IMR-90 (cell line): ENCODE measurements at regions not wholly inside any gene's neighbourhood (a gene's known extent, or its start where the extent isn't known, plus 50 kb on each side); places are given as distances from the start of the nearest gene placed in this dataset.
A peak's percentile ranks its signal among the peaks of the same experiment; 100 is the strongest.

Experiments
- ATAC-seq: fragments of 200-7000 bp; cut with Tn5 transposase; 2 replicates; pipeline ENCODE4 v1.9.1; 2020; ENCODE audit warnings: low read depth, mild to moderate bottlenecking, moderate library complexity
- BruUV-seq: library from RNA; stranded (reverse); fragments of 400-500 nt; replicated peaks from 2 replicates; lab custom pipeline; 2021; lab: Mats Ljungman, UMichigan
- CTCF ChIA-PET: fragments of 300-600 bp; formaldehyde crosslinking; extraction: SDS; loops from one replicate; lab custom pipeline; 2021; ENCODE audit warnings: antibody characterized with exemption; lab: Yijun Ruan, JAX
- POLR2A ChIA-PET: fragments of 300-600 bp; sonication (Branson Sonifier 250); formaldehyde crosslinking; loops from one replicate; lab custom pipeline; 2022; ENCODE audit warnings: antibody characterized with exemption; ENCODE audit not compliant: unreplicated experiment; lab: Charles Lee
- DNase-seq: peaks from one replicate; pipeline ENCODE4 v3.0.0; 2013
- H2AFZ ChIP-seq: replicated peaks from 2 replicates; pipeline ENCODE3; 2013; ENCODE audit warnings: low read length, mild to moderate bottlenecking; ENCODE audit not compliant: poor library complexity
- H2AK5ac ChIP-seq: 2 replicates; pipeline ENCODE4 v1.6.1; 2013; ENCODE audit warnings: low read depth, low read length, inconsistent platforms
- H2AK9ac ChIP-seq: replicated peaks from 2 replicates; pipeline ENCODE3; 2013; ENCODE audit warnings: mild to moderate bottlenecking, low read depth, low read length, moderate library complexity; ENCODE audit not compliant: poor library complexity
- H2BK120ac ChIP-seq: 2 replicates; pipeline ENCODE4 v1.6.1; 2013; ENCODE audit warnings: low read depth, low read length, inconsistent platforms
- H2BK15ac ChIP-seq: 3 replicates; pipeline ENCODE4 v1.6.1; 2013; ENCODE audit warnings: low read depth, low read length, inconsistent platforms
- H2BK20ac ChIP-seq: 2 replicates; pipeline ENCODE4 v1.6.1; 2013; ENCODE audit warnings: low read depth, mild to moderate bottlenecking, inconsistent platforms, low read length, moderate library complexity
- H2BK5ac ChIP-seq: 2 replicates; pipeline ENCODE4 v1.6.1; 2013; ENCODE audit warnings: mild to moderate bottlenecking, low read depth, low read length, inconsistent platforms; ENCODE audit not compliant: poor library complexity, severe bottlenecking
- H3K14ac ChIP-seq: replicated peaks from 2 replicates; pipeline ENCODE4 v1.6.1; 2013; ENCODE audit warnings: low read depth, low read length, inconsistent platforms
- H3K18ac ChIP-seq: 2 replicates; pipeline ENCODE4 v1.6.1; 2013; ENCODE audit warnings: low read depth, low read length, control low read depth
- H3K23ac ChIP-seq: 2 replicates; pipeline ENCODE4 v1.6.1; 2013; ENCODE audit warnings: low read depth, low read length, inconsistent platforms
- H3K27ac ChIP-seq: 2 replicates; pipeline ENCODE4 v1.5.1; 2013; ENCODE audit warnings: mild to moderate bottlenecking, control low read depth, low read length; ENCODE audit not compliant: insufficient read depth
- H3K27me3 ChIP-seq: 2 replicates; pipeline ENCODE4 v1.6.1; 2013; ENCODE audit warnings: low read length; ENCODE audit not compliant: control insufficient read depth, insufficient read depth
- H3K36me3 ChIP-seq: 2 replicates; pipeline ENCODE4 v1.6.1; 2013; ENCODE audit warnings: low read length, mixed read lengths; ENCODE audit not compliant: control insufficient read depth, insufficient read depth
- H3K4ac ChIP-seq: 2 replicates; pipeline ENCODE4 v1.6.1; 2013; ENCODE audit warnings: low read depth, low read length, inconsistent platforms
- H3K4me1 ChIP-seq: 2 replicates; pipeline ENCODE4 v1.6.1; 2013; ENCODE audit warnings: low read length, mixed read lengths; ENCODE audit not compliant: control insufficient read depth, insufficient read depth
- H3K4me2 ChIP-seq: 2 replicates; pipeline ENCODE4 v1.6.1; 2013; ENCODE audit warnings: low read depth, mild to moderate bottlenecking, control low read depth, low read length, moderate library complexity
- H3K4me3 ChIP-seq: 2 replicates; pipeline ENCODE4 v1.5.1; 2013; ENCODE audit warnings: low read depth, mild to moderate bottlenecking, control low read depth, low read length, moderate library complexity; ENCODE audit not compliant: insufficient read depth
- H3K56ac ChIP-seq: 2 replicates; pipeline ENCODE4 v1.6.1; 2013; ENCODE audit warnings: low read length, inconsistent platforms; ENCODE audit not compliant: insufficient read depth; ENCODE audit errors: extremely low read depth
- H3K79me1 ChIP-seq, 2 experiments: 2 replicates each; pipeline ENCODE4 v1.6.1; 2013; ENCODE audit warnings: low read length in 2 of 2, inconsistent platforms in 1 of 2, low read depth in 1 of 2
- H3K9ac ChIP-seq: 2 replicates; pipeline ENCODE4 v1.6.1; 2013; ENCODE audit warnings: low read depth, low read length, control low read depth
- H3K9me1 ChIP-seq: 2 replicates; pipeline ENCODE4 v1.6.1; 2013; ENCODE audit warnings: low read length, inconsistent platforms; ENCODE audit not compliant: insufficient read depth
- H3K9me3 ChIP-seq: 2 replicates; pipeline ENCODE4 v1.6.1; 2013; ENCODE audit warnings: low read length; ENCODE audit not compliant: control insufficient read depth, insufficient read depth
- H4K20me1 ChIP-seq: 2 replicates; pipeline ENCODE4 v1.6.1; 2013; ENCODE audit warnings: low read length, inconsistent platforms; ENCODE audit not compliant: insufficient read depth
- H4K5ac ChIP-seq: 2 replicates; pipeline ENCODE4 v1.6.1; 2013; ENCODE audit warnings: mild to moderate bottlenecking, low read depth, low read length, control low read depth
- H4K8ac ChIP-seq, 2 experiments: 2 replicates each; pipeline ENCODE4 v1.6.1; 2013; ENCODE audit warnings: low read depth in 2 of 2, low read length in 2 of 2, control low read depth in 1 of 2, inconsistent platforms in 1 of 2
- H4K91ac ChIP-seq: 2 replicates; pipeline ENCODE4 v1.6.1; 2013; ENCODE audit warnings: low read depth, low read length, inconsistent platforms; ENCODE audit not compliant: insufficient read depth
- MAFK ChIP-seq: IDR thresholded peaks from 2 replicates; pipeline ENCODE4 v1.6.1; 2012; ENCODE audit warnings: low read depth, low read length, improper control_type of control experiment
- RAD21 ChIP-seq: IDR thresholded peaks from 2 replicates; pipeline ENCODE4 v1.6.1; 2012; ENCODE audit warnings: low read length, improper control_type of control experiment
- WGBS, 2 experiments: methylation state at CpG; one replicate each; pipeline versions ENCODE4 v1.1.5 to v1.1.7; 2013; ENCODE audit warnings: missing lambda C conversion rate in 2 of 2; ENCODE audit not compliant: insufficient read length in 1 of 2; ENCODE audit errors: extremely low coverage in 2 of 2; 5-methylcytosine and 5-hydroxymethylcytosine counted together
- dilution Hi-C: fragments of 300-500 bp; cut with HindIII; formaldehyde crosslinking; loops from one replicate; pipeline ENCODE4 v1.14.3; 2018; ENCODE audit warnings: low sequenced_read_pairs; ENCODE audit not compliant: unreplicated experiment
- in situ Hi-C: fragments of 300-500 bp; cut with MboI; formaldehyde crosslinking; loops from 3 replicates; pipeline ENCODE4 v1.14.3; 2019; ENCODE audit warnings: low sequenced_read_pairs, inconsistent platforms, mixed read lengths
- intact Hi-C: fragments of 100-400 bp; cut with micrococcal nuclease; formaldehyde crosslinking; loops from 2 replicates; pipeline ENCODE4 v1.10.0; 2022

GRCh38 chr4:162650166-162650565 is 486.4 kb upstream of the FSTL5 start:
- WGBS, 2 experiments: no CpG with 5 or more reads among the region's 1 CpG
- Histone ChIP-seq H3K9ac (no peak overlapping the region), H3K4me2 (no peak overlapping the region), H3K4me3 (no peak overlapping the region), H3K27ac (no peak overlapping the region), H3K23ac (no peak overlapping the region), H2BK120ac (no peak overlapping the region), H2AK5ac (no peak overlapping the region), H2AFZ (no peak overlapping the region), H4K8ac (no peak overlapping the region), H2AK9ac (no peak overlapping the region), H3K18ac (no peak overlapping the region), H3K79me1 (no peaks in the 10 kb centered on the region), H3K14ac (no peak overlapping the region), H3K9me3 (peaks cover 1% of the 10 kb centered on the region; the same call in 1 of the 2 replicates), H2BK20ac (no peak overlapping the region), H4K91ac (no peak overlapping the region), H4K20me1 (no peaks in the 10 kb centered on the region), H3K9me1 (no peaks in the 10 kb centered on the region), H3K36me3 (no peaks in the 10 kb centered on the region), H3K4me1 (no peaks in the 10 kb centered on the region), H2BK5ac (no peak overlapping the region), H4K5ac (no peak overlapping the region), H3K4ac (no peak overlapping the region), H3K56ac (no peak overlapping the region), H3K27me3 (no peaks in the 10 kb centered on the region), H2BK15ac (no peak overlapping the region)
- ChIA-PET CTCF (no interaction called here), POLR2A (no interaction called here)
- dilution Hi-C loops: no loop called here
- intact Hi-C loops: no loop called here
- in situ Hi-C loops: no loop called here
- no peak for DNase-seq
- no peak for ATAC-seq
- TF ChIP-seq MAFK: peak; percentile 57
- TF ChIP-seq RAD21: no peak
- no TSS peak for BruUV-seq
